GM23248 (cell line): ENCODE measurements at regions not wholly inside any gene's neighbourhood (a gene's known extent, or its start where the extent isn't known, plus 50 kb on each side); places are given as distances from the start of the nearest gene placed in this dataset.
"Not testable (repeated sequence)": the region's sequence is repeated elsewhere in the genome, so short reads cannot be mapped to it uniquely, and the experiment has no call there.

Source experiments
- EZH2 ChIP-seq: fragments of 200-600 bp; sonication (generic); IDR thresholded peaks from 2 replicates; pipeline ENCODE4 v1.6.1; 2018; ENCODE audit warnings: antibody characterized with exemption, mild to moderate bottlenecking; ENCODE audit not compliant: insufficient read depth, poor library complexity, severe bottlenecking
- EZH2phosphoT487 ChIP-seq: fragments of 200-600 bp; sonication (generic); IDR thresholded peaks from 2 replicates; pipeline ENCODE4 v1.6.1; 2018; ENCODE audit warnings: antibody characterized with exemption, moderate library complexity, mild to moderate bottlenecking, low read depth; ENCODE audit not compliant: insufficient read depth

DNA sequence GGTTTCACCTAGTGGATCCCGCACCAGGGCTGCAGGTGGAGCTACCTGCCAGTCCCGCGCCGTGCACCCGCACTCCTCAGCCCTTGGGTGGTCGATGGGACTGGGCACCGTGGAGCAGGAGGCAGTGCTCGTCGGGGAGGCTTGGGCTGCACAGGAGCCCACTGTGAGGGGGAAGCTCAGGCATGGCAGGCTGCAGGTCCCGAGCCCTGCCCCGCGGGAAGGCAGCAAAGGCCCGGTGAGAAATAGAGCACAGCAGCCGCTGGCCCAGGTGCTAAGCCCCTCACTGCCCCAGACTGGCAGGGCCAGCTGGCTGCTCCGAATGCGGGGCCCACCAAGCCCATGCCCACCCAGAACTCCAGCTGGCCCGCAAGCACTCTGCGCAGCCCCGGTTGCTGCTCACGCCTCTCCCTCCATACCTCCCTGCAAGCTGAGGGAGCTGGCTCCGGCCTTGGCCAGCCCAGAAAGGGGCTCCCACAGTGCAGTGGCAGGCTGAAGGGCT, 872.7 kb downstream of the PCDH17 start:
- not testable (repeated sequence) for TF ChIP-seq EZH2, EZH2phosphoT487
